Neural progenitor cell (in vitro differentiated cells): ENCODE measurements at regions not wholly inside any gene's neighbourhood (a gene's known extent, or its start where the extent isn't known, plus 50 kb on each side); places are given as distances from the start of the nearest gene placed in this dataset.

Experiments
- DNase-seq: peaks from one replicate; pipeline ENCODE4 v3.0.0-alpha.2; 2016; ENCODE audit warnings: low spot score
- H2AFZ ChIP-seq: fragments of 200-600 bp; sonication (generic); replicated peaks from 2 replicates; pipeline ENCODE4 v1.6.1; 2016; ENCODE audit warnings: antibody characterized with exemption
- H3F3A ChIP-seq: fragments of 200-600 bp; sonication (generic); 2 replicates; pipeline ENCODE4 v1.6.1; 2016; ENCODE audit warnings: antibody characterized with exemption, low read depth
- H3K27ac ChIP-seq: fragments of 200-600 bp; sonication (generic); 2 replicates; pipeline ENCODE4 v1.5.1; 2016; ENCODE audit warnings: mild to moderate bottlenecking
- H3K27me3 ChIP-seq: fragments of 200-600 bp; sonication (generic); 2 replicates; pipeline ENCODE4 v1.6.1; 2016; ENCODE audit warnings: mild to moderate bottlenecking, moderate library complexity
- H3K36me3 ChIP-seq: fragments of 200-600 bp; sonication (generic); 2 replicates; pipeline ENCODE4 v1.5.1; 2016
- H3K4me1 ChIP-seq: fragments of 200-600 bp; sonication (generic); 2 replicates; pipeline ENCODE4 v1.6.1; 2016; ENCODE audit warnings: mixed run types
- H3K4me2 ChIP-seq: fragments of 200-600 bp; sonication (generic); 2 replicates; pipeline ENCODE4 v1.6.1; 2016
- H3K4me3 ChIP-seq: fragments of 200-600 bp; sonication (generic); 2 replicates; pipeline ENCODE4 v1.5.1; 2016
- H3K79me2 ChIP-seq: fragments of 200-600 bp; sonication (generic); 2 replicates; pipeline ENCODE4 v1.6.1; 2016; ENCODE audit warnings: low read depth
- H3K9ac ChIP-seq: fragments of 200-600 bp; sonication (generic); 2 replicates; pipeline ENCODE4 v1.6.1; 2016
- H3K9me3 ChIP-seq: fragments of 200-600 bp; sonication (generic); 2 replicates; pipeline ENCODE4 v1.5.1; 2016; ENCODE audit warnings: low read depth
- H4K20me1 ChIP-seq: fragments of 200-600 bp; sonication (generic); 2 replicates; pipeline ENCODE4 v1.6.1; 2016; ENCODE audit warnings: low read depth
- H3K27ac Mint-ChIP-seq: 3 replicates; pipeline ENCODE4 v1.8.0; 2021; ENCODE audit warnings: mixed read lengths
- H3K27me3 Mint-ChIP-seq: 2 replicates; pipeline ENCODE4 v1.8.0; 2022; ENCODE audit warnings: low read depth, mild to moderate bottlenecking, inconsistent platforms, moderate library complexity, mixed read lengths; ENCODE audit not compliant: insufficient read depth
- H3K36me3 Mint-ChIP-seq: 3 replicates; pipeline ENCODE4 v1.8.0; 2021; ENCODE audit warnings: mixed read lengths
- H3K4me1 Mint-ChIP-seq: 3 replicates; pipeline ENCODE4 v1.8.0; 2021; ENCODE audit warnings: mixed read lengths
- H3K4me3 Mint-ChIP-seq: 3 replicates; pipeline ENCODE4 v1.8.0; 2021; ENCODE audit warnings: mild to moderate bottlenecking, moderate library complexity, mixed read lengths
- H3K9me3 Mint-ChIP-seq: 3 replicates; pipeline ENCODE4 v1.8.0; 2020; ENCODE audit warnings: mixed read lengths
- CTCF ChIP-seq: fragments of 200-600 bp; sonication (generic); IDR thresholded peaks from 2 replicates; pipeline ENCODE4 v1.5.1; 2017; ENCODE audit warnings: antibody characterized with exemption, mild to moderate bottlenecking
- EZH2 ChIP-seq: fragments of 200-600 bp; sonication (generic); IDR thresholded peaks from 2 replicates; pipeline ENCODE4 v1.6.1; 2017; ENCODE audit warnings: antibody characterized with exemption, mild to moderate bottlenecking, moderate library complexity
- EZH2phosphoT487 ChIP-seq: fragments of 200-600 bp; sonication (generic); IDR thresholded peaks from 2 replicates; pipeline ENCODE4 v1.6.1; 2017; ENCODE audit warnings: antibody characterized with exemption

- DNase-seq, result no peak
- H3K27ac ChIP-seq, result no peak overlapping the region
- H2AFZ ChIP-seq, result no peak overlapping the region
- no peaks in the 10 kb centered on the region for H3K36me3 ChIP-seq
- no peak overlapping the region for H3K27ac Mint-ChIP-seq
- H3F3A ChIP-seq, result no peaks in the 10 kb centered on the region
- H3K36me3 Mint-ChIP-seq, result no peaks in the 10 kb centered on the region
- H3K9me3 ChIP-seq, result no peaks in the 10 kb centered on the region
- no peak overlapping the region for H3K4me3 ChIP-seq
- H3K9me3 Mint-ChIP-seq, result no peaks in the 10 kb centered on the region
- no peaks in the 10 kb centered on the region for H4K20me1 ChIP-seq
- H3K4me1 ChIP-seq, result no peaks in the 10 kb centered on the region
- no peaks in the 10 kb centered on the region for H3K27me3 Mint-ChIP-seq
- H3K9ac ChIP-seq, result no peak overlapping the region
- H3K27me3 ChIP-seq, result no peaks in the 10 kb centered on the region
- no peaks in the 10 kb centered on the region for H3K79me2 ChIP-seq
- no peaks in the 10 kb centered on the region for H3K4me1 Mint-ChIP-seq
- no peak overlapping the region for H3K4me3 Mint-ChIP-seq
- TF ChIP-seq EZH2, result no peak
- TF ChIP-seq EZH2phosphoT487, result no peak
- TF ChIP-seq CTCF, result no peak
- H3K4me2 ChIP-seq, result no peak overlapping the region
Observed at GRCh38 chr4:141448490-141448889, 187.9 kb upstream of the IL15 start.

DNA sequence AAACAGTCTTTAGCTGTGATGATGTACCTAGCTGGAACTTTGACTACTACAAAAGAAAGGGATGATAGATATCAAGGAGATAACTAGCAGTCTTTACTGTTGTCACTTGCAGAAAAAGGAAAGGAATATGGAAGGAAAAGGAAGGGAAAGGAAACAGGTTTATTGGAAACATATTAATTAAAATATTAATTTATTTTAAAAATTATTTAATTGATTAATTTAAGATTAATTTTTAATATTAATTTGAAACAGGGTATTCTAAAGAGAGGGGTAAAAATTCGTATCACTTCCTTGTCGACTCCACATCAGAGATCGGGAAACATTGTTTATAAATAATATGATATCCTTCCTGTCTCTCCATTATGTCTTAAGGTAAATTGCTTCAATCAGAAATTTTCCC is 186.5 kb upstream of the IL15 start:
- Histone ChIP-seq H3K36me3 (no peaks in the 10 kb centered on the region), H3K27ac (no peak overlapping the region), H3K4me3 (no peak overlapping the region), H3K4me2 (no peak overlapping the region), H3K4me1 (no peaks in the 10 kb centered on the region), H3F3A (no peaks in the 10 kb centered on the region), H3K9ac (no peak overlapping the region), H3K9me3 (no peaks in the 10 kb centered on the region), H3K27me3 (no peaks in the 10 kb centered on the region), H3K79me2 (no peaks in the 10 kb centered on the region), H4K20me1 (no peaks in the 10 kb centered on the region), H2AFZ (no peak overlapping the region)
- Mint-ChIP-seq H3K9me3 (no peaks in the 10 kb centered on the region), H3K4me3 (no peak overlapping the region), H3K36me3 (no peaks in the 10 kb centered on the region), H3K4me1 (no peaks in the 10 kb centered on the region), H3K27me3 (no peaks in the 10 kb centered on the region), H3K27ac (no peak overlapping the region)
- TF ChIP-seq CTCF (no peak), EZH2 (no peak), EZH2phosphoT487 (no peak)
- DNase-seq, result no peak

DNA sequence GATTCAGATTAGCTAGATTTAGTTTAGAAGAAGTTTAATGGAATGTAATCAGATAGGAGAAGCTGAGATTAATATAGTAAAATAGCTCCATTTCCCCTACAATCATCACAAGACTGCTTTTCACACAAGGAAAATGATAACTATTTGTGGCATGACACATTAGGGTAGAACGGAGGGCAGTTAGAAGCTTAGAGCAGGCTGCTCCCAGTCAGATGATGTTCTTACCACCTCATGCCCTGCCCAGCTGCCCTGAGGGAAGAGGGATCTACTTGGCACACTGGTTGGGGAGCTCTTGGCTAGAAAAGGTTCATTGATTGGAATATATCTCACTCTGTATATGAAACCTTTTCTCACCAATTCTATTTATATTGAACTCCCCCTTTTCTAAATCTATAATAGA is 180.7 kb upstream of the IL15 start:
- no peaks in the 10 kb centered on the region for H3K9me3 Mint-ChIP-seq
- H3K27me3 ChIP-seq, result no peaks in the 10 kb centered on the region
- H3K4me3 Mint-ChIP-seq, result no peak overlapping the region
- H3K27me3 Mint-ChIP-seq, result no peaks in the 10 kb centered on the region
- DNase-seq, result no peak
- H3K27ac Mint-ChIP-seq, result no peak overlapping the region
- H3K36me3 ChIP-seq, result no peaks in the 10 kb centered on the region
- no peak overlapping the region for H3K27ac ChIP-seq
- no peak overlapping the region for H3K9ac ChIP-seq
- no peak overlapping the region for H3K4me2 ChIP-seq
- no peaks in the 10 kb centered on the region for H3K36me3 Mint-ChIP-seq
- TF ChIP-seq CTCF (no peak), EZH2phosphoT487 (no peak), EZH2 (no peak)
- H3K4me1 Mint-ChIP-seq, result no peaks in the 10 kb centered on the region
- no peaks in the 10 kb centered on the region for H3K79me2 ChIP-seq
- no peak overlapping the region for H3K4me3 ChIP-seq
- no peak overlapping the region for H2AFZ ChIP-seq
- H3F3A ChIP-seq, result no peaks in the 10 kb centered on the region
- H3K4me1 ChIP-seq, result no peaks in the 10 kb centered on the region
- no peaks in the 10 kb centered on the region for H3K9me3 ChIP-seq
- H4K20me1 ChIP-seq, result no peaks in the 10 kb centered on the region

DNA sequence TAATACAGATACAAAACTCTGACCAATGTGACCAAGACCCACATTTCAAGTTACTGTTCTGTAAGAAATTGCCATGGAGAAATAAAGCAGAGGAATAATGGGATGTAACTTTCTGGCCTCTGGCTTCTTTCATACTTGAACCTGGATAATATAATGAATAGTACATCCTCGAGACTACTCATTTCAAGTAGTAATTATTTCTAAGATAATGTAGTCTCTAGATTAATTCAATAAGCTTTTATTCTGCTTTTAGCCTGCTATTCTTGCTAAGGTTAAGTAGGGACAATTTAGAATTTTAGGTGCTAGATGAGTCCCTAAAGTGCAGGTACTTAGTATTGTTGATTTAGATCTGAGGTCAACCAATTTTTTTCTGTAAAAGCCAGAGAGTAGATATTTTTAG is 178.7 kb upstream of the IL15 start:
- Histone ChIP-seq H3K36me3 (no peaks in the 10 kb centered on the region), H3K27ac (no peak overlapping the region), H3K4me2 (no peak overlapping the region), H3K9ac (no peak overlapping the region), H3K27me3 (no peaks in the 10 kb centered on the region), H2AFZ (no peak overlapping the region), H3K4me3 (no peak overlapping the region), H3F3A (no peaks in the 10 kb centered on the region), H4K20me1 (no peaks in the 10 kb centered on the region), H3K9me3 (no peaks in the 10 kb centered on the region), H3K79me2 (no peaks in the 10 kb centered on the region), H3K4me1 (no peaks in the 10 kb centered on the region)
- H3K9me3 Mint-ChIP-seq, result no peaks in the 10 kb centered on the region
- H3K27ac Mint-ChIP-seq, result no peak overlapping the region
- H3K4me3 Mint-ChIP-seq, result no peak overlapping the region
- TF ChIP-seq EZH2 (no peak), CTCF (no peak), EZH2phosphoT487 (no peak)
- no peaks in the 10 kb centered on the region for H3K36me3 Mint-ChIP-seq
- H3K4me1 Mint-ChIP-seq, result no peaks in the 10 kb centered on the region
- no peak for DNase-seq
- no peaks in the 10 kb centered on the region for H3K27me3 Mint-ChIP-seq
